ENCODE measurements at regions not wholly inside any gene's neighbourhood (a gene's known extent, or its start where the extent isn't known, plus 50 kb on each side); places are given as distances from the start of the nearest gene placed in this dataset.
"Not testable (repeated sequence)": the region's sequence is repeated elsewhere in the genome, so short reads cannot be mapped to it uniquely, and the experiment has no call there.

DNA sequence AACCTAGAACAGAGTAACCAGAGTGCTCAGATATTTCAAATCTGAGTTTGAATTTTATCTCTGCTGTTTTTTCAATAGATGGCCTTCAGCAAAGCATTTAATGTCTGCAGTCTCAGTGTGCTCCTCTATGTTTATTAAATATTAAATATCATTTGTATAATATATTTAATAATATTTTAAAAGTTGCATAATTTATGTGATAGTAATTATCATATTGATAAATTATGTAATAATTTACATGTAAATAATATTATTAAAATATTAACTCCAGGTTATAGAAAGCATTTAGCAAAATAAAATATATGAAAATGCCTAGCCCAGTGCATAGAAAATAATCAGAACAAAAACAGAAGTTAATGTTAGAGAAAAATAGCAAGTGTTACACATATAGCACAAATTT lies 930.0 kb upstream of the SLC35B3 start:
- no peak for DNase-seq

DNA sequence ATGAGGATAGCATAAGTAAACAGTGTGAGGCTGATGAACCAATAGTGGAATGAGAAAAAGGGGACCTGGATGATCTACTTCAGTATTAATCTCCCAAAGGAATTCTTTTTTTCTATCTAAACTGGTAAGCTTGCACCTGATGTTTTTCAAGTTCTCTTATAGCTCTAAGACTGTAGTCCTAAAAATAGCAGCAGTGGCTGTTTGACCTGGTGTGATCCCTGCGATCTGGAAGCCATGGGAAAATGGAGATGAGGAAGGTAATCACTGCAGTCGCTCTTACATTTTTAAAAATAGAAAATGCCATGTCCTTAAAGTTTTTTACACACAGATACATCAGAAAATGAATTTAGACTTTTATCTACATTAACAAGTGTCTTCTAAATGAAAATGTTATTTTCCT lies 926.4 kb upstream of the SLC35B3 start:
- DNase-seq, result no peak

DNA sequence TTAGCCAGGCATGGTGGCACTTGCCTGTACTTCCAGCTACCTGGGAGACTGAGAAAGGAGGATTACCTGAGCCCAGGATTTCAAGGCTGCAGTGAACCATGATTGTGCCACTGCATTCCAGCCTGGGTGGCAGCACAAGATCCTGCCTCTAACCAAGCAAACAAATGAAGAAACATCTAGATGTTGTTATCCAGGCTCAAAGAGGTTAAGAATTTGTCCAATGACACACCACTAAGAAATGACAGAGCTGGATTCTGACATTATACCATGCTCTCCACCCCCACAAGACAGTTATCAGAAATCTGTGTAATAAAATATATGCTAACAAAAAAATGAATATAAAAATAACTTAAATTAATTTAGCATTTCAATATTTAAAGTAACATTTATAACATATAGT lies 925.5 kb upstream of the SLC35B3 start:
- DNase-seq, result no peak

DNA sequence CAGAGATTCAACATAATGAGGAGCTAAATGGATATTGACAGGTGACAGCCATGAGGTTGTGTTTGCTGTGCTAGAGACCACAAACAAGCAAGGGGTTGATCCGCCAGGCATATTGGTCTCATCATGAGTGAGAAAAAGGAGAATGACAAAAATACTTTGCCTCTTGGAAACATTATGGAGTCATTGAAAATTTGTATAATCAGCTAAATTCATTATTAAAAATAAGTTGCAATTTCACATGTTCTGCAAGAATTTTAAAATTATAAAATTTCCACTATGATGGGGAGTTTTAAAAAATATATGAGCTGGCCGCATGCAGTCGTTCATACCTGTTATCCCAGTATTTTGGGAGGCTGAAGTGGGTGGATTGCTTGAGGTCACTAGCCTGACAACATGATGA lies 912.3 kb upstream of the SLC35B3 start:
- no peak for DNase-seq

DNA sequence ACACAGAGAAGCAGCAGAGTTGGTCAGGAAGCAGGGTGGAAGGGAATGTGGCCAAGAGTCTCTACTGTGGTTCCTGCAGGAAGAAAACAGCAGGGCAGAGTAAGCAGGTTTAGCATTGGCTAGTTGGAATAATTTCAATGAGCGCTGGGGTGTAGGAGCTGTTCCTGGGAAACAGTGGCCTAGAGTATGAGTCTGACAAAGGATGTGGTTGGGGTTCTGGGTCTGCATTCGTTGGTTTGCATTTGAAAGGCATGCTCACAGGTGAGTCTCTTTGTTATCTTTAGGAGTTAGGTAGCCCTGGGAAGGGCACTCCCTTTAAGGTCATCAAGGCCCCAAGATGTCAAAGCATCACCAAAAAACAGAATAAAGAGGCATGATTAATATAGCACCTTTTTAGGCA lies 911.6 kb upstream of the SLC35B3 start:
- no peak for DNase-seq

DNA sequence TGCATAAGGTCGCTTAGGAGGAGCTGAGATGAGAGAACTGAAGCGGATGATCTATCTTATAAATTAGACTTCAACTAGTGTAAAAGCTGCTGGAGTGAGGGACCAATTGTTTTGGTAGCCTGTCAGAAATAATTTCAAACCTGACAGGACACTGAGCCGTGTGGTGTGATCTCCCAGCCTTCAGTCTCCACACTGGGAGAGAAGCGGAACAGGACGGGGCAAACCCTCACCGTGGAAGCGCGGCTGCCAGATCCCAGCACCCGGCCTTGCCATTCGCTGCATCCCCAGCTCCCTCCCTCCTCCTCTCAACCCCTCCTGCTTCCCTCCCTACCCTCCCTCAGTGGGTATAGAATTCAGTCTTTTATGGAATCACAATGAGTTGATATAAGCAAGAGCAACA lies 900.1 kb upstream of the SLC35B3 start:
- no peak for DNase-seq

DNA sequence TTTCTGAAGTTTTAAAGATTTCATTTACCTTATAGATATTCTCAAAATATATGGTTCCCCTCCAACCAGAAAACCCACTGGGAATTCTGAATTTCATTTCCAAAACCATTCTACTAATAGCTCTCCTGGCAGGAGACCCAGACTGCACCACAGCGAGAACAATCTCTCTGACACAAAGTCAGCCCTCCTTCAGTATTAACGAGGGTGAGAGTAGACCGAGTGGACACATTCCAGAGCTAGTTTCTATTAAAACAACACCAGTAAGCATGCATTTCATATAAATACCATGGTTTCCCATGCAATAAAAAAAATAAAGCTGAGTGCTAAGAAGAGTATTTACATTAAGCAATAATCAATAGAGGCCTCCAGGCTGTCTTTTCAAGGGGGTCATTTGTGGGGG lies 899.6 kb upstream of the SLC35B3 start:
- DNase-seq, result no peak

DNA sequence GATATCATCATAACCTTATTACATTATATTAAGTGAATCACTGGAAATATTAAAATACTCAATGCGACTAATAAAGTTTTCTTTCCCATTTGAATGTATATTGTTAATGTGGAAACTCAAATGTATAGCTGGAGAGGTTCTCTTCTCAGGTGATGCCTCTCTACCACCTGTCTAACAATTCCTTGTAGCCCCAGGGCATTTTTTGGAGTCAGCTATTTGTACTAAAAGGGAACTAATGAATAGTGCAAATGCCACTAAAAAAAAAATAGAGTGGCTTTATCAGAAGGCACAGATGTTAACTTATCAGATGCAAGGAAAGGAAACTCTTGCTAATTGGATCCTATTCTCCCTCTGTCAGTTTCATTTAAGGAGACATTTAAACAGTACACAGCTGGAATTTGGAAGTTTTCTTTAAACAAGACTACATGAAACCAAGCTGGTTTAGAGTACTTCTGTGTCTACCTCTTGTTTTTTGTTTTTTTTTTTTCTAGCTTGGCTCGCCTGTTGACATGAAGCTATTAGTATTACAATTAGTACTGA lies 897.0 kb upstream of the SLC35B3 start:
- DNase-seq, result no peak

DNA sequence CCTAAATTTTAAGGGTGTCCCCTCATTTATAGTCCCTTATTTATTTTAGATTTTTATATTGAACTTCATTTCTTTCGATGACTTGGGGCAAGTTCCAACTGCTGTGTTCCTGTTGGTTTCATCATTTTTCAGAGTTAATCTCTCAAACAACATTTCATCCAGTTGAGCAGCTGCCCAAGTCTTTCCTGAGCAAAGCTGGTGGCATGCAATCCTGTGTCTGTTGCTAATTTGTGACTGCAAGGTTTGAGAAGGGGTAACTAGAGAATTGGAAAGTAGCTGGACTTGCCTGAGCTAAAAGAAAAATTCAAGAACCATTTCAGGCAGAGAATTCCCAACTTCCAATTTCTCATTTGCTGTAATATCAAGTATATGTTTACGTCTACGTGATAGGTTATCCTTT lies 881.5 kb upstream of the SLC35B3 start:
- no peak for DNase-seq

DNA sequence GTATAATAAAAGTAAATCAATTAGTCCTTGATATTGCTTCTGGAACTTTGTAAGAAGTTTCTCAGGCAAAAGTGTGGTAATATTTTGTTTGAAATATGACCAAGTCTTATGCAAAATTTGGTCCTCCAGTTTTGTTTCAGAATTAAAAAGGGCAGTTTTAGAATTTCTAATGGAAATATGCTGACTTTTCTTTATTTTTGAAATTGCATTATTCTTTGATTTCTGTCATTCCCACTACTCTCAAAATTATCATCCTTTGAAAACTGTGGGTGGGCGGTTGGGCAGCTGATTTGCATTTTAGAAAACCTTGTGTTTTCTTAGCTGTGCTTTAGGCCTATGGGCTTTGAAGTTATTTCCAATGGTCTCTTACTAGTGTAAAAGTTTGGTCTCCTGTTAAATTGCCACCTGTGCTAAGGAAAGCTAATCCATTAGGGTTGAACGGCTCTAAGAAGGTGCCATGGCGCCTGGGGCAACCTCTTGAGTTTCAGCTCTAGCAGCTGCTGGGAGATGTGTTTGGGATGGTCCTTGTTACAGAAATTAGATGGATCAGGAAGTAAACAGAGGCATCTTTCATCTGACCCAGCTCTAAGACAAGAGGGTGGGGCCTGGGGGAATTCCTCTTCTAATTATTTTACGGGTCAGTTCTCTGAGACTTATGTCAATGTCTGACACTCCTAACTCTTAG lies 880.8 kb upstream of the SLC35B3 start:
- DNase-seq, result no peak

DNA sequence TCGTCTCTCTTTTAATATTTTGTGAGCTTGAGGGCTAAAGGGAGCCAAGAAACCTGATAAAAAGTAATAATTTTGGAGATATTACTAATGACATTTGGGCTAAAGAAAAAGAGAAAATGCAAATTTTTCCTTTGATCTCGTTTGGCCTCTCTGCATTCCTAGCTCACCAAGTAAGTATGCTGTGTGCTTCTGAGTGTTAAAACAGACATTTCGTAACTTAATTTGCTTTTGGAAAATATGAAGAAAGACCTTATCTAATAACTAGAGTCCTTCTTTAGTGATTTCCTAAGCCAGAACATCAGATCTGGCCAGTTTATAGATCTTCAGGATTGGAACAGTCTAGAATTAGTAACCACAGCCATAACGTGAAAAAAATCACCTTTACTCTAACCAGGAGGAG lies 872.9 kb upstream of the SLC35B3 start:
- no peak for DNase-seq

DNA sequence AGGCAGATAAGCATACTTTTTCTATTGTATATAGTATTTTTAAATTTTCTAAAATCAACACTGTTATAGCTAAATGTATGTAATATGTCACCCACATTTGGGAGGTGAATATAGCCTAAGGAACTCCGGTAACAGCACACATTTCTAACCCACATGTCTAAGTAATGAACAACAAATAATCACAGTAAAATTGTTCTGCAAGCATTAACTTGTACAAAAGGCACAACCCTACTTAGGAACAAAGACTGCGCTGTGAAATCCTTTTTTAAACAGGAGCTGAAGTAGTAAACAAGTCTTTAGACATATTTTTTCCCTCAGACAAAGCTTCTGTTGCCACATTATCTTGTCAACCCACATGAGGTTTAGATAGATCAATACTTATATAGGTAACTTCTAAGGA lies 872.4 kb upstream of the SLC35B3 start:
- DNase-seq, result no peak

DNA sequence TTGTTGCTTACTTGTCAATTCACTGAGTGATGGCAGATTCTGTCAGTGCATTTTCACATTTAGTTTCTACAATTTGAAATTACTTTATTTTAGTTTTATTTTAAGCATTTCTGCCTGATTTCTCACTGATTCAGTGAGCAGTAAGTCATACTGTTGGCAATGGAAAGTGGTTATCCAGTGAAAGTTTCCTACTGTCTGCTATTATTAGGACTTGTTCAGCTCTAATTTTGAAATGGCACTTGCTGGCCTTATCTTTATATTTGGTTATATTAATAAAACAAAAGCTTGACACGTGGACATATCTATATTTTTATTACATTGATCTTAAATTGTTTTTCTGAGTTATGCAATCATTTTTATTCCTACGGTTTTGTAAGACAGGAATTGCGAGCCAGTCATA lies 871.8 kb upstream of the SLC35B3 start:
- DNase-seq, result no peak

DNA sequence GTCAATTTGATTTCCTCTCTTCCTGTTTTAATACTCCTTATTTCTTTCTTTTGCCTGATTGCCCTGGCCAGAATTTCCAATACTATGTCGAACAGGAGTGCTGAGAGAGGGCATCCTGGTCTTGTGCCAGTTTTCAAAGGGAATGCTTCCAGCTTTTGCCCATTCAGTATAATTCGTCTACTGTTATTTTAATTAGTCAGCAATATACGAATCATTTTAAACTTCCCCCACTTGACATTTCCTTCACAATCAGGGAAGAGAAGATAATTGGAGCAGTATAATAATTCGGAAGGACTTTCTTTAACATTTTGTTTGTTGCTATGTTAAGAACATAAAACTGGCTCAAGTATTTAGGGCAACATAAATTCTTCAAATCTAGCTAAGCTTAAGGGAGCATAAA lies 860.3 kb upstream of the SLC35B3 start:
- DNase-seq, result no peak

DNA sequence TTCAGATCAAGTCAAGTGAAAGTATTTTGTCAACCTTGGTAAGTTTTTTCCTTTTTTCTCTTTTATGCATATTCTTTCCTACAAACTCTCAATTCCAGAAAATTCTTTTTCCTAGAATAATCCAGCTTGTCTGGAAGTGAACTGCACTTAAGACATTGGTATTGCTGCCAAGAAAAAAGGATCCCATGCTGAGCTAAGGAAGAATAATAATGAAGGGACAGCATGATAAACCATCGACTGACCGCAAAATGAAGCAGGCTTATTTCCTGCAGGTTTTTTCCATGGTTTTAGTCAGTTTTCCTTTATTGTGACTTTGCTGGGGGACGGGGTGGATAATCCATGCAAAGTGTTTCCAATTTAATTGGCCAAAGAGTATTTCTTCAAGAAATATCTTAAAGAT lies 857.6 kb upstream of the SLC35B3 start:
- no peak for DNase-seq

DNA sequence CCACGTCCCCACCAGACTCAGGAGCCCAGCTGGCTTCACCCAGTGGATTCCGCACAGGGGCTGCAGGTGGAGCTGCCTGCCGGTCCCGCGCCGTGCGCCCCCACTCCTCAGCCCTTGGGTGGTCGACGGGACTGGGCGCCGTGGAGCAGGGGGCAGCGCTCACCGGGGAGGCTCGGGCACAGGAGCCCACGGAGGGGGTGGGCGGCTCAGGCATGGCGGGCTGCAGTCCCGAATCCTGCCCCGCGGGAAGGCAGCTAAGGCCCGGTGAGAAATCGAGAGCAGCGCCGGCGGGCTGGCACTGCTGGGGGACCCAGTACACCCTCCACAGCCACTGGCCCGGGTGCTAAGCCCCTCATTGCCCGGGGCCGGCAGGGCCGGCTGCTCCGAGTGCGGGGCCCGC lies 855.0 kb upstream of the SLC35B3 start:
- not testable (repeated sequence) for DNase-seq

DNA sequence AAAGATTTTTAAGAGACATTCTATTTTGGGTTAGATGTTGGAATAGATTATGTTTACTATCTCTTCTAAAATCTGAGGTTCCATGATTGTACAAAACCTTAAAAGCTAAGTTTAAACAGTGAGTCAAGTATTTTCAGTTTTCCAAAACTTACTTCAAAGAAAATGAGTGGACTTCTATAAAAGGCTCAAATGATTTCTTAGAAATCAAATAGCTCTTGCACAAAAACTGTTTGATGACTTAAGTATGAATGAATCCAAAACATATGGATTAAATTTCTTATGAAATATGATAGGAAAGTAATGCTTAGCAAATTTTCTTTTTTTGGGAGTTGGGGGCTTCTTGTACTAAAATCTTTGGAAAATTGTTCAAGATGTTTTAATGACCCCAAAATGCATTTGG lies 837.3 kb upstream of the SLC35B3 start:
- DNase-seq, result no peak

DNA sequence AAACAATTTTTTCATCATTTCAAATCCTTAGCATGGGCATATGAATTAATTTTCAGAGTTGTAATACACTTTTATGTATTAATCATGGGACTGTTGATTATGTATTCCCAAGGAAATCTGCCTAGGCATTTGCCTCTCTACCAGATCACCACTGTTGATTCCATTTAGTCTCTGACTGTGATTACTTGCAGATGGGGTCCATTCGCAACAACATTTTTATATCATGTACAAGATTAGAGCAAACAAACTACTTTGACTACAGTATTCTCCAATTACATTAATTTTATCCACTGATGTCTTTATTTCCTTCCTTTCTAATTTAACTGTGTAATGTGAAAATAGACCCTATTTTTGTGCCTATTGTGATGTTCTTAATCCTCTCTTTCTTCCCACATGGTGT lies 831.4 kb upstream of the SLC35B3 start:
- no peak for DNase-seq

DNA sequence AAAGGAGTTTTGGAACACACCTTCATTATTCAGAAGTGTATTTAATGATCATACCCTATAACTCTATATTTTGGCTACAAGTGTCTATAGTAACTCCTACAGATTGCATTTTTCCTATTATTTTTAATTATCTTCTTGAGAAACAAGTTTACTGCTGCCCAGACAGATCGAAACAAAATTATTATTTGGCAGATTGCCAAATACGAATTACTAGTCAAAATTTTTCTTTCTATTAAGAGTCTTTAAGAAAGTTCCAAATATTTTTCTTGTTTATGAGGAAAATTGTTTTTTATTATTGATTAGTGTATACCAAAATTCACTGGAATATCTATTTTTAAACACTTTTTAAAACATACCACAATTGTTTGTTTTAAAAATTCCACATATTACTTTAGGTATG lies 821.9 kb upstream of the SLC35B3 start:
- DNase-seq, result no peak

DNA sequence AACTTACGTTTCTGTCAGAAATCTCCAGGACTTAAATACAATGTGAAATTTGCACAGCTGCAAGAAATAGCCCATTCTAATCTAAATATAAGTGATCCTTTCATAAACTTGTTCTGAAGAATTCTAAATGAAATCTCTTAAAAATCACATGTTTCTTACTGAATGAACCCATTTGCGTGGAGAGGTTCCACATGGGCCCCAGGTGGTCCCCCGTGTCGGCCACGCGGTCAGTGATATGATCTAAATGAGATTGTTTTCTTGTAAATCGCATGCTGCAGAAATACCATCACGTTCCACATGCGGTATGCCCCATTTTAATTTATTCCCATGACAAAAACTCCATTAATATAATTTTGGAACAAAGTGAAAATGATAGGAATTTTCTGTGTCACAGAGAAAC lies 818.9 kb upstream of the SLC35B3 start:
- DNase-seq, result no peak

DNA sequence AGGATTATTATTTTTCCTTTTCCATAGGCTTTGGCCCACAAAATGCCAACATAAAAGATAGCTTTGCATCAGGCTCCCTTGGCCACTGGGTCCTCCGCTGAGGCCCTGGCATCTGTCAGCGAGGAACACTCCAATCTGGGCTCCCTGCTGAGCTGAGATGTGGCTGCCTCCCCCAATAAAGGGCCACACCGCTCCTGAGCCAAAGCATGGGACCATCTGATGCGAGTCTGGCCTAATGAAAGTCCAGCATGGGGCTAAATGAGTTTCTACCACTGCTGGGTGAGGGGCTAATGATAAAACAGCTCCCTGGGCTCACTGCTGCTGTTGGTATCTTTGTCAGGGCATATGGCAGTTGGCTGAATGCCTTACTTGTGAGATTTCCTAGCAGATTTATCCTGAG lies 817.5 kb upstream of the SLC35B3 start:
- DNase-seq, result no peak

DNA sequence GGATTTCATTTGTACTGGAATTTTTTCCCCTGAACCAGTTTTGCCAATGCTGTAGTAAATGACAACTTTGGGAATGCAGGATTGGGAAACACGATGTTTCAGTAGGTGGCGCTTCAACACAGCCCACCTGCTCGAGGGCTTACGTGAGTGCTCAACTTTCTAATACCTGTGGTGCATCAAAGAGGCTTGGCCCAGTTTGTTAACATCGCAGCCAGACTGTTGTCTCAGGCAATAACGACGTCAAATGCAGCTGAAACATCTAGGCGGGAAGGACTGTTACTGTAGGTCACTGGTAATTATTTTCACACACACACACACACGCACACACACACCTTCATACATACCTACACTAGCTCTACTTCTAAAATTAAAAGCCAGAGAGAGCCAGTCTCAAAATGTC lies 815.5 kb upstream of the SLC35B3 start:
- peak; percentile 87 for DNase-seq

DNA sequence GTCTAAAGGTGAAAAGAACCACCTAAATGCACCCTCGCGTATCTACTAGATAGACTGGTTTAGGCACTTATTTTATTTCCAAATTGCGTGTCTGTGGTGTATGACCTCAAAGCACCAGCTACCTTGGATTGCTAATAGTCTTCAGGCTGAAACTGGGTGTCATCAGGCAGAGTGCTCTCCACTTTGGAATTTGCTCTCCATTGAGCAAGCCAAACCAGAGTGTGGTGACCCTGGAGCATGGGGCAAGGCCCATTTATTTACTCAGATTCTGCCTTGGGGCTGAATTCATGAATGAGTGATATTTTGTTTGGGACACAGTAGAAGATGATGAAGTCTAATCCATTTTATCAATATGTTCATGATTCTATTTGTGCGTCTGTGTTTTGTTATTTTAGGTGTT lies 812.8 kb upstream of the SLC35B3 start:
- no peak for DNase-seq

DNA sequence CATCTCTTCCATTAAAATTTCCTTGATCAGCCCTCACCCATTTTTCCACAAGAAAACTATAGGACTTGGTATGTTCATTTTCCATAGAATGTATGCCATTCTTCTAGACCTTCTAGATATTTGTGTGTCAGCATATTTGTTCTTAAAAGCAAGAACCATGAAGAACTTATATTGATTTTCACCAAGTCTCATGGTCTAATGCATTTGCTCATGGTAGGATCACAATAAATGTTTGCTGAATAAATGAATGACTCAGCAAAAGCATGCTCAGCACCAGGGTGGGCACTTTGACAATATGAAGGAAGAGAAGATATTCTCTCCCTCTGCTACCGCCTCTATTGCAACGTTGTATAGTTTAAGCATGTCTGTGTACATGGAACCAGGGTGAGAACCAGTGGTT lies 805.5 kb upstream of the SLC35B3 start:
- DNase-seq, result no peak

DNA sequence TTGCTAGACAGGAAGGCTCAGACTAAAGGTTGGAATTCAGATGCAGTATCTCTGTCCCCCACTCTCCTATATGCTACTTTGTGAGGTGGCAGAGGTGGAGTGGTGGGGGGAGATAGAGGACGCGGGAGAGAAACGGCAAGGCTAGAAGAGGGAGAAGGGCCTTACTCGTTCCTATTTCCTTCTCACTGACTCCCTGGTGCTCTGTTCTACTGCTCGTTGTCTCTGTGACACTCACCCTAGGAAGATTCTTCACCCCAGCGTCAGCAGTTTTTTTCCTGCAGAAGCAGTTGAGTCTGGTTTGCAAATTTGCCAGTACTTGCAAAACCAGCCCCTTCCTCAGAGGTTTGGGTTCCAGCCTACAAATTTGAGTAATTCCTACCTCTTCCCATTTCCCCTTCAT lies 801.1 kb upstream of the SLC35B3 start:
- no peak for DNase-seq

DNA sequence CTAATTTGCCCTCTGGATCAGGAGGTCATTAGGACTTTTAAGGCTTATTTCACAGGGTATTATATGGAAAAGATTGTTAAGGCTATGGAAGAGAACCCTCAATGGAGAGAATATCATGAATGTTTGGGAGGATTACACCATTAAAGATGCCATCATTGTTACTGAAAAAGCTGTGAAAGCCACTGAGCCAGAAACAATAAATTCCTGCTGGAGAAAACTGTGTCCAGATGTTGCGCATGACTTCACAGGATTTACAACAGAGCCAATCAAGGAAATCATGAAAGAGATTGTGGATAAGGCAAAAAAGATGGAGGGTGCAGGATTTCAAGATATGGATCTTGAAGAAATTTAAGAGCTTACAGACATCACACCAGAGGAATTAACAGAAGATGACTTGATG lies 798.3 kb upstream of the SLC35B3 start:
- DNase-seq, result no peak

Measured in COR-L47 (cell line).